Thyroid gland (tissue), 4 donors: ENCODE measurements at regions not wholly inside any gene's neighbourhood (a gene's known extent, or its start where the extent isn't known, plus 50 kb on each side); places are given as distances from the start of the nearest gene placed in this dataset.

Experiments
- CTCF ChIP-seq, 6 experiments: fragments of 200-600 bp in 3 of 6; fragments of 450-650 bp in 3 of 6; sonication (generic) in 3 of 6; IDR thresholded peaks; one replicate each; pipeline ENCODE4 v1.5.1; 2016 to 2019; ENCODE audit warnings: antibody characterized with exemption in 6 of 6, mild to moderate bottlenecking in 2 of 6, inconsistent platforms in 1 of 6, moderate library complexity in 1 of 6
- POLR2A ChIP-seq, 2 donors: fragments of 450-650 bp; IDR thresholded peaks; one replicate each; pipeline ENCODE4 v1.6.1; 2017; ENCODE audit warnings: antibody characterized with exemption in 2 of 2, mild to moderate bottlenecking in 2 of 2, moderate library complexity in 1 of 2

- TF ChIP-seq CTCF (IDR thresholded peaks at IDR 0.05): no peak
- no peak for TF ChIP-seq POLR2A (IDR thresholded peaks at IDR 0.05)
Measured at GRCh38 chr5:174234388-174234787, 188.9 kb downstream of the NSG2 start.
